ENCODE measurements at regions not wholly inside any gene's neighbourhood (a gene's known extent, or its start where the extent isn't known, plus 50 kb on each side); places are given as distances from the start of the nearest gene placed in this dataset.

GRCh38 chr20:57049296-57049695 lies 217.1 kb downstream of the BMP7 start:
- H3K27ac ChIP-seq (ENCODE audit: control insufficient read depth, insufficient read depth), result no peak overlapping the region
- ChIA-PET SMC1A (ENCODE audit: uncharacterized antibody, unreplicated experiment) (no interaction called here), RAD21 (ENCODE audit: unreplicated experiment) (no interaction called here), POLR2A (no interaction called here), CTCF (interaction anchor here (0.6 to 1.0 kb wide), 3 partner anchors 22 to 295 kb away, joined by 3 read pairs; no protein-coding TSS in a partner anchor)
- no peaks in the 10 kb centered on the region for H3K36me3 ChIP-seq (ENCODE audit: control insufficient read depth in 2 of 2, insufficient read depth in 2 of 2, low read length in 1 of 2)
- no peak overlapping the region for H3K9ac ChIP-seq (ENCODE audit: control insufficient read depth, insufficient read depth, low read length)
- 70% methylated on average over 10 of the region's 10 CpGs for WGBS (ENCODE audit: insufficient coverage, insufficient replicate concordance, low lambda C conversion rate, missing lambda C conversion rate)
- H3K4me2 ChIP-seq (ENCODE audit: control insufficient read depth, insufficient read depth), result no peak overlapping the region
- DNase-seq (ENCODE audit: low read depth, low spot score) (no peak), ATAC-seq (no peak), FAIRE-seq (no peak)
- TF ChIP-seq CHD4 (IDR thresholded peaks at IDR 0.05) (no peak), DPF2 (IDR thresholded peaks at IDR 0.05) (no peak), YBX1 (IDR thresholded peaks at IDR 0.05) (no peak), ASH2L (IDR thresholded peaks at IDR 0.05; ENCODE audit: borderline replicate concordance, low read depth) (no peak), IKZF2 (IDR thresholded peaks at IDR 0.05) (no peak)
- no peak overlapping the region for H3K4me3 ChIP-seq
- no peaks in the 10 kb centered on the region for H3K27me3 ChIP-seq (replicated peaks in 1 of 2; ENCODE audit: control insufficient read depth in 2 of 2, insufficient read depth in 2 of 2, low read length in 1 of 2)
- H2AFZ ChIP-seq (ENCODE audit: control insufficient read depth, low read depth, low read length), result no peak overlapping the region
- no peaks in the 10 kb centered on the region for H3K79me2 ChIP-seq (ENCODE audit: control insufficient read depth, insufficient read depth, low read length)
- in situ Hi-C loops (cut with MboI), result loop anchor here (5.0 kb wide), 1 partner anchor 497 kb away; no protein-coding TSS in a partner anchor
- intact Hi-C loops (cut with micrococcal nuclease; ENCODE audit: unreplicated experiment), result loop anchor here (2.0 kb wide), 1 partner anchor 498 kb away; no protein-coding TSS in a partner anchor
- no peaks in the 10 kb centered on the region for H3K4me1 ChIP-seq (ENCODE audit: control insufficient read depth, insufficient read depth, low read length)
- BruUV-seq (replicated peaks), result no TSS peak
- no peaks in the 10 kb centered on the region for H4K20me1 ChIP-seq (ENCODE audit: control insufficient read depth, insufficient read depth)
- no peaks in the 10 kb centered on the region for H3K9me3 ChIP-seq (replicated peaks; ENCODE audit: control insufficient read depth, insufficient read depth, low read length)

GRCh38 chr20:57051096-57051495 lies 215.3 kb downstream of the BMP7 start:
- H3K27ac ChIP-seq (ENCODE audit: control insufficient read depth, insufficient read depth), result no peak overlapping the region
- DNase-seq (ENCODE audit: low read depth, low spot score) (no peak), ATAC-seq (no peak), FAIRE-seq (no peak)
- H3K79me2 ChIP-seq (ENCODE audit: control insufficient read depth, insufficient read depth, low read length), result no peaks in the 10 kb centered on the region
- POLR2A ChIA-PET, result no interaction called here
- no peaks in the 10 kb centered on the region for H3K36me3 ChIP-seq (ENCODE audit: control insufficient read depth in 2 of 2, insufficient read depth in 2 of 2, low read length in 1 of 2)
- no peaks in the 10 kb centered on the region for H3K9me3 ChIP-seq (replicated peaks; ENCODE audit: control insufficient read depth, insufficient read depth, low read length)
- CTCF ChIA-PET, result no interaction called here
- RAD21 ChIA-PET (ENCODE audit: unreplicated experiment), result no interaction called here
- H3K9ac ChIP-seq (ENCODE audit: control insufficient read depth, insufficient read depth, low read length), result no peak overlapping the region
- no peak overlapping the region for H2AFZ ChIP-seq (ENCODE audit: control insufficient read depth, low read depth, low read length)
- H4K20me1 ChIP-seq (ENCODE audit: control insufficient read depth, insufficient read depth), result no peaks in the 10 kb centered on the region
- 0% methylated on average over 4 of the region's 4 CpGs for WGBS (ENCODE audit: insufficient coverage, insufficient replicate concordance, low lambda C conversion rate, missing lambda C conversion rate)
- no peak overlapping the region for H3K4me3 ChIP-seq
- in situ Hi-C loops (cut with MboI) (no loop called here), intact Hi-C loops (cut with micrococcal nuclease; ENCODE audit: unreplicated experiment) (no loop called here)
- H3K4me2 ChIP-seq (ENCODE audit: control insufficient read depth, insufficient read depth), result no peak overlapping the region
- no peaks in the 10 kb centered on the region for H3K4me1 ChIP-seq (ENCODE audit: control insufficient read depth, insufficient read depth, low read length)
- SMC1A ChIA-PET (ENCODE audit: uncharacterized antibody, unreplicated experiment), result no interaction called here
- BruUV-seq (replicated peaks), result no TSS peak
- no peaks in the 10 kb centered on the region for H3K27me3 ChIP-seq (replicated peaks in 1 of 2; ENCODE audit: control insufficient read depth in 2 of 2, insufficient read depth in 2 of 2, low read length in 1 of 2)
- no peak for TF ChIP-seq KLF5 (IDR thresholded peaks at IDR 0.05; ENCODE audit: partially characterized antibody)
- no peak for TF ChIP-seq TAF1 (IDR thresholded peaks at IDR 0.05; ENCODE audit: borderline replicate concordance, low read depth, low read length)
- no peak for TF ChIP-seq PAX5 (IDR thresholded peaks at IDR 0.05; ENCODE audit: borderline replicate concordance, low read depth, low read length)
- TF ChIP-seq, protein P1, sequence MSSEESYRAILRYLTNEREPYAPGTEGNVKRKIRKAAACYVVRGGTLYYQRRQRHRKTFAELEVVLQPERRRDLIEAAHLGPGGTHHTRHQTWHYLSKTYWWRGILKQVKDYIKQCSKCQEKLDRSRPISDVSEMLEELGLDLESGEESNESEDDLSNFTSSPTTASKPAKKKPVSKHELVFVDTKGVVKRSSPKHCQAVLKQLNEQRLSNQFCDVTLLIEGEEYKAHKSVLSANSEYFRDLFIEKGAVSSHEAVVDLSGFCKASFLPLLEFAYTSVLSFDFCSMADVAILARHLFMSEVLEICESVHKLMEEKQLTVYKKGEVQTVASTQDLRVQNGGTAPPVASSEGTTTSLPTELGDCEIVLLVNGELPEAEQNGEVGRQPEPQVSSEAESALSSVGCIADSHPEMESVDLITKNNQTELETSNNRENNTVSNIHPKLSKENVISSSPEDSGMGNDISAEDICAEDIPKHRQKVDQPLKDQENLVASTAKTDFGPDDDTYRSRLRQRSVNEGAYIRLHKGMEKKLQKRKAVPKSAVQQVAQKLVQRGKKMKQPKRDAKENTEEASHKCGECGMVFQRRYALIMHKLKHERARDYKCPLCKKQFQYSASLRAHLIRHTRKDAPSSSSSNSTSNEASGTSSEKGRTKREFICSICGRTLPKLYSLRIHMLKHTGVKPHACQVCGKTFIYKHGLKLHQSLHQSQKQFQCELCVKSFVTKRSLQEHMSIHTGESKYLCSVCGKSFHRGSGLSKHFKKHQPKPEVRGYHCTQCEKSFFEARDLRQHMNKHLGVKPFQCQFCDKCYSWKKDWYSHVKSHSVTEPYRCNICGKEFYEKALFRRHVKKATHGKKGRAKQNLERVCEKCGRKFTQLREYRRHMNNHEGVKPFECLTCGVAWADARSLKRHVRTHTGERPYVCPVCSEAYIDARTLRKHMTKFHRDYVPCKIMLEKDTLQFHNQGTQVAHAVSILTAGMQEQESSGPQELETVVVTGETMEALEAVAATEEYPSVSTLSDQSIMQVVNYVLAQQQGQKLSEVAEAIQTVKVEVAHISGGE (CRISPR knock-in tag; IDR thresholded peaks at IDR 0.05), result no peak
- no peak for TF ChIP-seq POLR2A (IDR thresholded peaks at IDR 0.05; ENCODE audit: low read depth, low read length)
- TF ChIP-seq, protein P2, sequence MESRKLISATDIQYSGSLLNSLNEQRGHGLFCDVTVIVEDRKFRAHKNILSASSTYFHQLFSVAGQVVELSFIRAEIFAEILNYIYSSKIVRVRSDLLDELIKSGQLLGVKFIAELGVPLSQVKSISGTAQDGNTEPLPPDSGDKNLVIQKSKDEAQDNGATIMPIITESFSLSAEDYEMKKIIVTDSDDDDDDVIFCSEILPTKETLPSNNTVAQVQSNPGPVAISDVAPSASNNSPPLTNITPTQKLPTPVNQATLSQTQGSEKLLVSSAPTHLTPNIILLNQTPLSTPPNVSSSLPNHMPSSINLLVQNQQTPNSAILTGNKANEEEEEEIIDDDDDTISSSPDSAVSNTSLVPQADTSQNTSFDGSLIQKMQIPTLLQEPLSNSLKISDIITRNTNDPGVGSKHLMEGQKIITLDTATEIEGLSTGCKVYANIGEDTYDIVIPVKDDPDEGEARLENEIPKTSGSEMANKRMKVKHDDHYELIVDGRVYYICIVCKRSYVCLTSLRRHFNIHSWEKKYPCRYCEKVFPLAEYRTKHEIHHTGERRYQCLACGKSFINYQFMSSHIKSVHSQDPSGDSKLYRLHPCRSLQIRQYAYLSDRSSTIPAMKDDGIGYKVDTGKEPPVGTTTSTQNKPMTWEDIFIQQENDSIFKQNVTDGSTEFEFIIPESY (IDR thresholded peaks at IDR 0.05), result no peak
- TF ChIP-seq SUZ12 (IDR thresholded peaks at IDR 0.05; ENCODE audit: unreplicated experiment), result no peak
- no peak for TF ChIP-seq SP1 (IDR thresholded peaks at IDR 0.05; ENCODE audit: low read depth, low read length)
- no peak for TF ChIP-seq RBBP5 (conservative IDR thresholded peaks at IDR 0.05)
- no peak for TF ChIP-seq NBN (IDR thresholded peaks at IDR 0.05)
- no peak for TF ChIP-seq POU2F2 (IDR thresholded peaks at IDR 0.05; ENCODE audit: borderline replicate concordance, low read depth, low read length)
